ENCODE measurements at regions not wholly inside any gene's neighbourhood (a gene's known extent, or its start where the extent isn't known, plus 50 kb on each side); places are given as distances from the start of the nearest gene placed in this dataset.
A peak's percentile ranks its signal among the peaks of the same experiment; 100 is the strongest.
"Not testable (repeated sequence)": the region's sequence is repeated elsewhere in the genome, so short reads cannot be mapped to it uniquely, and the experiment has no call there.

DNA sequence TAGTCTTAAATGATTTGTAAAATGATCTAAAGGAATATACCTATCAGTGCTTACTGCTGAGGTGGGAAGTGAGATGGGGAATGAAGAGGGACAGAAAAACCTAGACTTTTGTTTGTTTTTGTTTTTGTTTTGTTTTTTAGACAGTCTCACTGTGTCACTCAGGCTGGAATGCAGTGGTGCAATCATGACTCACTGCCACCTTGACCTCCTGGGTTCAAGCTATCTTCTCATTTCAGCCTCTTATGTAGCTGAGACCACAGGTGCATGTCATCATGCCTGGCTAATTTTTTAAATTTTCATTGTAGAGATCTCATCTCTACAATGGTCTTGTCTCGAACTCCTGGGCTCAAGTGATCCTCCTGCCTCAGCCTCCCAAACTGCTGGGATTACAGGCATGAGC, 116.4 kb upstream of the SEM1 start:
- no peak overlapping the region for H3K4me3 Mint-ChIP-seq (ENCODE audit: low read depth)
- TF ChIP-seq, protein P1, sequence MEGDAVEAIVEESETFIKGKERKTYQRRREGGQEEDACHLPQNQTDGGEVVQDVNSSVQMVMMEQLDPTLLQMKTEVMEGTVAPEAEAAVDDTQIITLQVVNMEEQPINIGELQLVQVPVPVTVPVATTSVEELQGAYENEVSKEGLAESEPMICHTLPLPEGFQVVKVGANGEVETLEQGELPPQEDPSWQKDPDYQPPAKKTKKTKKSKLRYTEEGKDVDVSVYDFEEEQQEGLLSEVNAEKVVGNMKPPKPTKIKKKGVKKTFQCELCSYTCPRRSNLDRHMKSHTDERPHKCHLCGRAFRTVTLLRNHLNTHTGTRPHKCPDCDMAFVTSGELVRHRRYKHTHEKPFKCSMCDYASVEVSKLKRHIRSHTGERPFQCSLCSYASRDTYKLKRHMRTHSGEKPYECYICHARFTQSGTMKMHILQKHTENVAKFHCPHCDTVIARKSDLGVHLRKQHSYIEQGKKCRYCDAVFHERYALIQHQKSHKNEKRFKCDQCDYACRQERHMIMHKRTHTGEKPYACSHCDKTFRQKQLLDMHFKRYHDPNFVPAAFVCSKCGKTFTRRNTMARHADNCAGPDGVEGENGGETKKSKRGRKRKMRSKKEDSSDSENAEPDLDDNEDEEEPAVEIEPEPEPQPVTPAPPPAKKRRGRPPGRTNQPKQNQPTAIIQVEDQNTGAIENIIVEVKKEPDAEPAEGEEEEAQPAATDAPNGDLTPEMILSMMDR (IDR thresholded peaks at IDR 0.05; ENCODE audit: unreplicated experiment): no peak

DNA sequence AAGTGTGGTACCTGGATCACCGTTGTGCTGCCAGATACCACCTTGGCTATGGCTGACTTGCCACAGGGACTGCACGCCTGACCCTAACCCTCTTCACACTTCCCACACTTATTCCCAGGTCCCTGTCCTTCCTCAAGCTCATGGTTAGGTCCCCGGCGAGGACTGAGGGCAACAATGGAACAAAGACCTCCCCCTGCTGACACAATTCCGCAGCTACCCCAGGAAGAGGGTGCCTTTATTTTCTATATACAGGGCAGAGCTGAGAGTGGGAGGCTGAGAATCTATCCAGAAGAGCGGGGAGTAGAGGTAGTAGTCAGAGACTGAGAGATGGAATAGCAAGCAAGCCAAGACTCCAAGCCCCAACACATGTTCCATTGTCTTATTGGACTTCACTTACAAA, 118.1 kb upstream of the SEM1 start:
- TF ChIP-seq, protein P1 (IDR thresholded peaks at IDR 0.05; ENCODE audit: unreplicated experiment): no peak
- Mint-ChIP-seq H3K27me3 (no peaks in the 10 kb centered on the region), H3K36me3 (ENCODE audit: insufficient read depth) (no peaks in the 10 kb centered on the region), H3K27ac (no peak overlapping the region), H3K9me3 (ENCODE audit: low read depth) (no peaks in the 10 kb centered on the region), H3K4me1 (ENCODE audit: low read depth) (no peaks in the 10 kb centered on the region), H3K4me3 (ENCODE audit: low read depth) (no peak overlapping the region)
- no peak for DNase-seq (ENCODE audit: low spot score, unreplicated experiment)

More for the DNA sequence above, 116.4 kb upstream of the SEM1 start:
- Mint-ChIP-seq H3K9me3 (ENCODE audit: low read depth) (no peaks in the 10 kb centered on the region), H3K36me3 (ENCODE audit: insufficient read depth) (no peaks in the 10 kb centered on the region), H3K27ac (no peak overlapping the region), H3K27me3 (no peaks in the 10 kb centered on the region), H3K4me1 (ENCODE audit: low read depth) (no peaks in the 10 kb centered on the region)
- DNase-seq (ENCODE audit: low spot score, unreplicated experiment): no peak

DNA sequence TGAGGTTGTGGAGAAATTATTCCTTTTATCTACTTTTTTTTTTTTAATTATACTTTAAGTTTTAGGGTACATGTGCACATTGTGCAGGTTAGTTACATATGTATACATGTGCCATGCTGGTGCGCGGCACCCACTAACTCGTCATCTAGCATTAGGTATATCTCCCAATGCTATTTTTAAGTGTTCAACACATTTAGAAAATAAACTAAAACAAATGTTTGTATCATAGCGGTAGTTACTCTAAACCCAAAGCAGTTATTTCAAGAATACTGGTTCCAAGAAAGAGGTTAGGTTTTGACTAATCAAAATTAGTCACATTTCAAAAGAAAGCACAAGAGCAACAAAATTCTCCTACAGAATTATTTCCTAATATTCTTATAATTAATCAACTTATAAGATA, 119.5 kb upstream of the SEM1 start:
- not testable (repeated sequence) for DNase-seq (ENCODE audit: low spot score, unreplicated experiment); H3K9me3 Mint-ChIP-seq (ENCODE audit: low read depth); H3K27ac Mint-ChIP-seq; H3K4me1 Mint-ChIP-seq (ENCODE audit: low read depth); H3K27me3 Mint-ChIP-seq; H3K36me3 Mint-ChIP-seq (ENCODE audit: insufficient read depth); H3K4me3 Mint-ChIP-seq (ENCODE audit: low read depth)

DNA sequence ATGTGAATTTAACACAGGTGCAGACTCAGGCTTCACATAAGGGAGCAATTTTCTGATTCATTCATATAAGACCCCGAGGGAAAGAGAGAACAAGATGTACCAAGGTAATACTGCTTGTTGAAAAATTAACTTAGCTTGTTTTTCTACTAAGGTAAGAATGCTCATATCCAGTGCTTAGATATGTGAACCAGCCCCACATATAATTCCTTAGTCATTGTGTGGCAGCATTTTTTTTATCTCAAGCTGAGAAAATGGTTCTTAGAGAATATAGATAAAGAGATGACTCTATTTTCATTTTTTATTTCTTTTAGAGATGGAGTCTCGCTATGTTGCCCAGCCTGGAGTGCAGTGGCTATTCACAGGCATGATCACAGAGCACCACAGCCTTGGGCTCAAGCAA, 121.8 kb upstream of the SEM1 start:
- Mint-ChIP-seq H3K4me1 (ENCODE audit: low read depth) (peaks cover 6% of the 10 kb centered on the region), H3K4me3 (ENCODE audit: low read depth) (no peak overlapping the region), H3K27me3 (no peaks in the 10 kb centered on the region), H3K9me3 (ENCODE audit: low read depth) (no peaks in the 10 kb centered on the region), H3K36me3 (ENCODE audit: insufficient read depth) (no peaks in the 10 kb centered on the region), H3K27ac (no peak overlapping the region)
- no peak for DNase-seq (ENCODE audit: low spot score, unreplicated experiment)
- TF ChIP-seq, protein P1 (IDR thresholded peaks at IDR 0.05; ENCODE audit: unreplicated experiment): no peak

DNA sequence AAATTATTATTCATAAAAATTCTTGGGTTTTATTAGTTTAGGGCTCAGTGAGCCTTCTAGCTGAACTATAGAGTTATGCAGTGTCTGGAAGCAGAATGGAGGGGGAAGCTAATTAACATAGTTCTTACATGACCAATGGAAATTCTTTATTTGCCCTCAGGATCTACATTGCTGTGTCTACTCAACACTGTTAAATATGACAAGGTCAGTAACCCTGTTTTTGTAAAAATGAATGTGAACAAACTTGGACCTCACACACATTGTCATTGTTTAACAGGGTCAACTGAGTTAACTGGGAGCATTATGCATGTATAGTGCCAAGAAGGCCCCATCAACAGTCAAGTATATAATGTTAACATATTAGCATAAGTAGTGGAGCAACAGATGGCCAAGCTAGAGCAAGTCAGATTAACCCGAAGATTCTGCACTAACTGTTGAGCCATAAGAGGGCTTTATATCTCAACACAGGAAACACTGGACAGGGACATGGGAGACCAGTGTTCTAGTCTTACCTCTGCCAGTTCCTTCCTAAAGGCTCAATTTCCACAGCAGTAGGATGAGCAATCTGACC, 122.5 kb upstream of the SEM1 start:
- H3K9me3 Mint-ChIP-seq (ENCODE audit: low read depth): no peaks in the 10 kb centered on the region
- peaks cover 6% of the 10 kb centered on the region for H3K4me1 Mint-ChIP-seq (ENCODE audit: low read depth)
- no peaks in the 10 kb centered on the region for H3K36me3 Mint-ChIP-seq (ENCODE audit: insufficient read depth)
- TF ChIP-seq, protein P1 (IDR thresholded peaks at IDR 0.05; ENCODE audit: unreplicated experiment): no peak
- H3K27me3 Mint-ChIP-seq: no peaks in the 10 kb centered on the region
- no peak overlapping the region for H3K4me3 Mint-ChIP-seq (ENCODE audit: low read depth)
- no peak for DNase-seq (ENCODE audit: low spot score, unreplicated experiment)
- no peak overlapping the region for H3K27ac Mint-ChIP-seq

DNA sequence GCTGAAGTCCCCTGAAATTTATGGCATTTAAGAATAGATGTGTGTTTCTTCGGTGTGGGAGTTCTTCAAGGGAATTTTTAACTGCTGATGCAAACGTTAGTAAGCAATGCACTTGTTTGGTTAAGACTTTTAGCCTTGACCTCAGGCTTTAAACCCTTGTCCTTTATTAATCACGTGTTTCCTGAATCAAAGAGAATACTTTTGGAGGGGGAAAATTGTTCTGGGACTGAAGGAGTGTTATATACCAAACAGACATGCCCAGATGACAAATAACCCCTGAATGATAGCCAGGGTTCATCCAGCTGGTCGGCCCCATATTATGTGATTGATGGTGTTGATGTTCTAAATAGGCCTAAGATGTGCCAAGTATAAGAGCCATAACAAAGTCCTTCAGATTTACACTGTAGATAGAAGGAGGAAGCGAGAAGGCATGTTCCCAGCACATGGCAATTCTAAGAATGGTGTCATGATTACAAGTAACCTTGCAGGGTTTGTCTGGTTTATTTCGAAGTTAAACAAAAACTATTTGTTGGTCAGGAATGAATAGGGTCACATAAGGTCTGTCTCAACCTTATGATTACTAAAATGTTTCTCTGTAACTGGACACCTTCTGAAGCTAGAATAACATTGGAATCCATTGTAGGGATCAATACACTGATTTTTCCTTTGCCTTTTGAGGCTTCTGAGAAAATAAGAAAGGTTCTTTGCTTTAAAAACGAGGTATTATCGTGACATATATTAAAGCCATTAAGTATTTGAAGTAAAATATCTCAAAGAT, 124.2 kb upstream of the SEM1 start:
- Mint-ChIP-seq H3K27ac (peak overlapping the region; percentile 48), H3K27me3 (no peaks in the 10 kb centered on the region), H3K4me3 (ENCODE audit: low read depth) (no peak overlapping the region), H3K36me3 (ENCODE audit: insufficient read depth) (no peaks in the 10 kb centered on the region), H3K9me3 (ENCODE audit: low read depth) (no peaks in the 10 kb centered on the region), H3K4me1 (ENCODE audit: low read depth) (peaks cover 6% of the 10 kb centered on the region)
- TF ChIP-seq, protein P1 (IDR thresholded peaks at IDR 0.05; ENCODE audit: unreplicated experiment): no peak
- no peak for DNase-seq (ENCODE audit: low spot score, unreplicated experiment)

Data from progenitor cell of endocrine pancreas (in vitro differentiated cells).